ENCODE measurements at regions not wholly inside any gene's neighbourhood (a gene's known extent, or its start where the extent isn't known, plus 50 kb on each side); places are given as distances from the start of the nearest gene placed in this dataset.
"Not testable (repeated sequence)": the region's sequence is repeated elsewhere in the genome, so short reads cannot be mapped to it uniquely, and the experiment has no call there.

GRCh38 chrX:113457719-113458118 lies 617.1 kb upstream of the AMOT start:
- intact Hi-C loops (cut with DNase I): no loop called here
- no peak for DNase-seq (ENCODE audit: low spot score)
- no peak for ATAC-seq

DNA sequence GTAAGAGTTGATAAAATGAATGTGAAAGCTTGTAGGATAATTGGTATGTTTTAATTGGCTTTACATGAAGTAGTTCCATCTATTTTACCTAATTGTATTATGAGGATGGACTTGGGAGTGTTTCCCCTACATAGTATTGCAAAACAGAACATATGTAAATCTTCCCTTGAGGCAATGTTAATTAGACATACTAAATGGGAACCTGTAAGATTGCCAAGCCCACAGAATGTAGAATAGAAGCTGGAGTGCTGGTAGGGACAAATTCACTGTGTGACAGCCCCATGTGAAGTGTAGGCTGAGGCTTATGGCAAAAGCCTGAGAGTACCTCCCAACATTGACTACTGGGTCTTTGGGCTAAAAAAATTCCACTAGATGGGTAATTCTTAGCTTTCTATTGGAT lies 615.0 kb upstream of the AMOT start:
- intact Hi-C loops (cut with DNase I): no loop called here
- ATAC-seq (no peak), DNase-seq (ENCODE audit: low spot score) (no peak)

- intact Hi-C loops (cut with DNase I): no loop called here
- no peak for DNase-seq (ENCODE audit: low spot score)
- ATAC-seq: no peak
Measured at GRCh38 chrX:113429011-113429410, 588.4 kb upstream of the AMOT start.

DNA sequence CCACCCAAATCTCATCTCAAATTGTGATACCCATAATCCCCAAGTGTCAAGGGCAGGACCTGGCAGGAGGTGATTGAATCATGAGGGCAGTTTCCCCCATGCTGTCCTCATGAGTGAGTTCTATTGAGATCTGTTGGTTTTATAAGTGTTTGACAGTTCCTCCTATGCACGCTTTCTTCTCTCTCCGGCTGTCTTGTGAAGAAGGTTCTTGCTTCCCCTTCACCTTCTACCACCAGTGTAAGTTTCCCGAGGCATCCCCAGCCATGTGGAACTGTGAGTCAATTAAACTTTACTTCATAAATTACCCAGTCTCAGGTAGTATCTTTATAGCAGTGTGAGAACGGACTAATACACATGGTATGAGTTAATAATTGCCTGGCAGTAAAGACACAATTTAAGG lies 581.7 kb upstream of the AMOT start:
- intact Hi-C loops (cut with DNase I): no loop called here
- no peak for DNase-seq (ENCODE audit: low spot score)
- ATAC-seq: no peak

- DNase-seq (ENCODE audit: low spot score) (no peak), ATAC-seq (no peak)
- intact Hi-C loops (cut with DNase I): no loop called here
Measured at GRCh38 chrX:113421432-113421831, 580.8 kb upstream of the AMOT start.

- intact Hi-C loops (cut with DNase I): no loop called here
- DNase-seq (ENCODE audit: low spot score): no peak
- ATAC-seq: no peak
Measured at GRCh38 chrX:113412106-113412505, 571.5 kb upstream of the AMOT start.

- intact Hi-C loops (cut with DNase I): no loop called here
- no peak for DNase-seq (ENCODE audit: low spot score)
- no peak for ATAC-seq
Measured at GRCh38 chrX:113408843-113409242, 568.2 kb upstream of the AMOT start.

- ATAC-seq (no peak), DNase-seq (ENCODE audit: low spot score) (no peak)
- intact Hi-C loops (cut with DNase I): no loop called here
Measured at GRCh38 chrX:113400193-113400704, 559.6 kb upstream of the AMOT start.

DNA sequence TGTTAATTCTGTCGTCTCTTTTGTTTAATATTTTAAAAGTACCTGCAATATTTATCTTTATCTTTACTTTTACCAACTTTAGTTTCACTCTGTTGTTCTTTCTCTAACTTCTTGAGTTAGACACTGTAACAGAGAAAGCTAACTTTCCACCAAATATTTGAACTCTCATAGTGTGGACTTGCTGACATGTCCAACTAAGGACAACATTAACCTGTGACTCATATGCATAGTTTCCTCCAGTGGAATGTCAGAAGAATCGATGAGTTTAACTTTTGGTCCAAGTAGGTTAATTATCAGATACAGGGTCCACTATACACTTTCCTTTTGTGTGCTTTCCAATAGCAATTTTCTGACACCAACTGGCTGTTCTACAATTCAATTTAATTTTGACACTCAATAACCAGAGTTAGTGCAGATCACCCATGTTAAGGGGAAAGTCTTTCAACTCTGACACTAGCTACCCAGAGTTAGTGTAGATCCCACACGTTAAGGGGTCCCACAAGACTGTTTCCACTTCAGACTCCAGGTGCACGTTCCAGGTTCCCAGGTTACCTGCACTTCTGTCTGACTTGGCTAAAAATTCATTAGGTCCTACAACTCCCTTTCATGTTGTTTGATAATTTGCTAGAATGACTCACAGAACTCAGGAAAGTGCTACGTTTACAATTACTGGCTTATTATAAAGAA lies 559.0 kb upstream of the AMOT start:
- ATAC-seq (no peak), DNase-seq (ENCODE audit: low spot score) (no peak)
- intact Hi-C loops (cut with DNase I): no loop called here

DNA sequence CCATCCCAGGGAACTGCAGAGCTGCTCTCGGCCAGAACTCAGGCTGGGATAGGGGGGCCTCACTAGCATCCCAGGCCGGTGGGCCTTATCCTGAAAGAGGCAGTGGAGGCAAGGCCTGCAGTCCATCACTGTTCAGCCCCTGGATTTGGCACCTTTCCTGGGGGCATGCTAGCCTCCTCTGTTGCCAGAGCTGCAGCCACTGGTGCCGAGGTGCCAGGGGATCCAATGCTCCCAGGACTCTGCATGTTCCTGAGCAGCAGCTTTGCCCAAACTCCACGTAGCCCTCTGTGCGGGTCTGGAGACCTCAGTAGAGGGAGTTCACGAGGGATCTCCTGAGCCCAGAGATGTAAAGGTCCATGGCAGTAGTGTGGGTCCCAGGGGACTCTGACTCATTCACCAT lies 551.7 kb upstream of the AMOT start:
- no peak for ATAC-seq
- no peak for DNase-seq (ENCODE audit: low spot score)
- intact Hi-C loops (cut with DNase I): no loop called here

GRCh38 chrX:113391875-113392274 lies 551.2 kb upstream of the AMOT start:
- intact Hi-C loops (cut with DNase I): no loop called here
- ATAC-seq (no peak), DNase-seq (ENCODE audit: low spot score) (no peak)

- intact Hi-C loops (cut with DNase I): no loop called here
- DNase-seq (ENCODE audit: low spot score) (no peak), ATAC-seq (no peak)
Measured at GRCh38 chrX:113390531-113390930, 549.9 kb upstream of the AMOT start.

DNA sequence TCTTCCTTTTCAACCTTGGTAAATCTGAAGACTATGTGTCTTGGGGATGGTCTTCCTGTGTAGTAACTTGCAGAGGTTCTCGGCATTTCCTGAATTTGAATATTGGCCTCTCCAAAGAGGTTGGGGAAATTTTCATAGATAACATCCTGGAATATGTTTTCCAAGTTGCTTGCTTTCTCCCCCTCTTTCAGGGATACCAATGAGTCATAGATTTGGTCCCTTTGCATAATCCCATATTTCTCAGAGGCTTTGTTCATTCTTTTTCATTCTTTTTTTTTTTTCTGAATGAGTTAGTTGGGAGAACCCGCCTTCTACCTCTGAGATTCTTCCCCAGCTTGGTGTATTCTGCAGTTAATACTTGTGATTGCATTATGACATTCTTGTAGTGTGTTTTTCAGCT lies 549.2 kb upstream of the AMOT start:
- DNase-seq (ENCODE audit: low spot score) (no peak), ATAC-seq (no peak)
- intact Hi-C loops (cut with DNase I): no loop called here

GRCh38 chrX:113384628-113385027 lies 544.0 kb upstream of the AMOT start:
- DNase-seq (ENCODE audit: low spot score): no peak
- intact Hi-C loops (cut with DNase I): no loop called here
- ATAC-seq: peak; percentile 83

DNA sequence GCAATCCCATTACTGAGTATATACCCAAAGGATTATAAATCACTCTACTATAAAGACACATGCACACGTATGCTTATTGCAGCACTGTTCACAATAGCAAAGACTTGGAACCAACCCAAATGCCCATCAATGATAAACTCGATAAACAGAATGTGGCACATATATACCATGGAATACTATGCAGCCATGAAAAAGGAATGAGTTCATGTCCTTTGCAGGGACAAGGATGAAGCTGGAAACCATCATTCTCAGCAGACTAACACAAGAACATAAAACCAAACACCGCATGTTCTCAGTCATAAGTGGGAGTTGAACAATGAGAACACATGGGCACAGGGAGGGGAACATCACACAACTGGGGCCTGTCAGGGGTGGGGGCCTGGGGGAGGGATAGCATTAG lies 532.8 kb upstream of the AMOT start:
- intact Hi-C loops (cut with DNase I); DNase-seq (ENCODE audit: low spot score); ATAC-seq: not testable (repeated sequence)

DNA sequence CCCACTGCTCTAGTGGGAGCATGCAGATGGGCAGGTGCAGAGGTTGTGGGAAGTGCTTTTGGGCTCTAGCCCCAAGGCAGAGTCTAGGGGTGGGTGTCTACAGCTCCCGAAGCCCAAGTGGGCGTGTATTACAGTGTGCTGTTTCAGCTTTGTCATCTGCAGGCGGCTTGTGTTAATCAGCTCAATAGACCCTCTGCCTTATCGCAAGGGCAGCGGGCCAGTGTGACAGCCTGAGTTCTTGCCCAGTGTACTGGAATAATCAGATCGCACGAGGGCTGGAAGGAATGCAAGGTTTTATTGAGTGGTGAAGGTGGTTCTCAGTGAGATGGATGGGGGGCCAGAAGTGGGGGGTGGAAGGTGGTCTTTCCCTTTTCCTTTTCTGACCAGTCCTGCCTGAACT lies 529.4 kb upstream of the AMOT start:
- intact Hi-C loops (cut with DNase I): no loop called here
- ATAC-seq (no peak), DNase-seq (ENCODE audit: low spot score) (no peak)

- intact Hi-C loops (cut with DNase I): no loop called here
- DNase-seq (ENCODE audit: low spot score): no peak
- ATAC-seq: no peak
Measured at GRCh38 chrX:113369056-113369455, 528.4 kb upstream of the AMOT start.

DNA sequence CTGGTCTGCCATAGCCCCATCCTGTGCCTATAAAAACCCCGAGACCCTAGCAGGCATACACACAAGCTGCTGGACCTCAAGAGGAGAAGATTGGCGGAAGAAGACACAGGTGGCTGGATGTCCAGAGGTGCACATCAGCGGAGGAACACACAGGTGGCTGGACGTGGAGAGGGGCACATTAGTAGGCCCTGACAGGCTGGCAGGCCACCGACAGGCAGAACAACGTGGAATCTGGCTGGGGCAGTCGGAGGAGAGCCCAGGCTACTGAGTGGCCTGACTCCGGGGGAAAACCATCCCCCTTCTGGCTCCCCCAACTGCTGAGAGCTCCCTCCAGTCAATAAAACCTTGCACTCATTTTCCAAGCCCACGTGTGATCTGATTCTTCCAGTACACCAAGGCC lies 512.5 kb upstream of the AMOT start:
- DNase-seq (ENCODE audit: low spot score): no peak
- no peak for ATAC-seq
- intact Hi-C loops (cut with DNase I): no loop called here

GRCh38 chrX:113330416-113330815 lies 489.8 kb upstream of the AMOT start:
- DNase-seq (ENCODE audit: low spot score) (no peak), ATAC-seq (no peak)
- intact Hi-C loops (cut with DNase I): no loop called here

GRCh38 chrX:113315927-113316326 lies 475.3 kb upstream of the AMOT start:
- no peak for DNase-seq (ENCODE audit: low spot score)
- no peak for ATAC-seq
- intact Hi-C loops (cut with DNase I): no loop called here

GRCh38 chrX:113305496-113305895 lies 464.9 kb upstream of the AMOT start:
- intact Hi-C loops (cut with DNase I): no loop called here
- DNase-seq (ENCODE audit: low spot score) (no peak), ATAC-seq (no peak)

Measured in sciatic nerve (tissue), 2 donors.